HepG2 (cell line): ENCODE measurements at regions not wholly inside any gene's neighbourhood (a gene's known extent, or its start where the extent isn't known, plus 50 kb on each side); places are given as distances from the start of the nearest gene placed in this dataset.

Source experiments
- ARID4A ChIP-seq: sonication (generic); formaldehyde crosslinking; IDR thresholded peaks from 2 replicates; pipeline ENCODE4 v1.5.0; 2020; ENCODE audit warnings: mild to moderate bottlenecking, missing genetic modification reagents, borderline replicate concordance
- ATF7-NPFF ChIP-seq: sonication (generic); formaldehyde crosslinking; IDR thresholded peaks from 2 replicates; pipeline ENCODE4 v1.8.1; 2023; ENCODE audit warnings: mild to moderate bottlenecking, low read depth, missing genetic modification reagents, moderate library complexity
- BRCA1 ChIP-seq: sonication (generic); formaldehyde crosslinking; IDR thresholded peaks from 2 replicates; pipeline ENCODE4 v1.4.0; 2020; ENCODE audit warnings: missing genetic modification reagents
- CENPBD1 ChIP-seq: sonication (generic); formaldehyde crosslinking; IDR thresholded peaks from 2 replicates; pipeline ENCODE4 v1.8.0; 2022; ENCODE audit warnings: missing genetic modification reagents, low read depth, mild to moderate bottlenecking, borderline replicate concordance
- E2F2 ChIP-seq: sonication (generic); formaldehyde crosslinking; IDR thresholded peaks from 2 replicates; pipeline ENCODE4 v1.4.0; 2020; ENCODE audit warnings: missing genetic modification reagents, borderline replicate concordance
- ETV5 ChIP-seq: IDR thresholded peaks from 2 replicates; pipeline ENCODE4 v1.6.1; 2018; ENCODE audit warnings: missing biosample characterization, missing genetic modification reagents, inconsistent platforms, borderline replicate concordance
- ISX ChIP-seq: sonication (generic); formaldehyde crosslinking; conservative IDR thresholded peaks from 2 replicates; pipeline ENCODE4 v1.5.0; 2020; ENCODE audit warnings: missing genetic modification reagents
- KMT2B ChIP-seq: IDR thresholded peaks from 2 replicates; pipeline ENCODE4 v1.6.1; 2016; ENCODE audit warnings: missing genetic modification reagents, missing compliant biosample characterization
- MAFK ChIP-seq, 2 experiments: IDR thresholded peaks in 1 of 2; conservative IDR thresholded peaks in 1 of 2; 2 replicates each; pipeline ENCODE4 v1.6.1; 2011; ENCODE audit warnings: improper control_type of control experiment in 2 of 2, low read length in 2 of 2
- MNT ChIP-seq: fragments of 450-650 bp; IDR thresholded peaks from 2 replicates; pipeline ENCODE4 v1.6.1; 2016
- MTF2 ChIP-seq: sonication (generic); formaldehyde crosslinking; IDR thresholded peaks from 2 replicates; pipeline ENCODE4 v1.5.0; 2020; ENCODE audit warnings: missing genetic modification reagents, borderline replicate concordance
- NFE2L1 ChIP-seq: sonication (generic); formaldehyde crosslinking; IDR thresholded peaks from 2 replicates; pipeline ENCODE4 v1.4.0; 2020; ENCODE audit warnings: missing genetic modification reagents, mild to moderate bottlenecking, borderline replicate concordance
- POGZ ChIP-seq: sonication (generic); formaldehyde crosslinking; IDR thresholded peaks from 2 replicates; pipeline ENCODE4 v1.4.0; 2020; ENCODE audit warnings: mild to moderate bottlenecking, missing genetic modification reagents
- RBFOX2 ChIP-seq: fragments of 200-400 bp; formaldehyde crosslinking; IDR thresholded peaks from 2 replicates; pipeline ENCODE4 v1.6.1; 2017; ENCODE audit warnings: low read depth, mild to moderate bottlenecking, low read length
- SAFB2 ChIP-seq: sonication (generic); formaldehyde crosslinking; IDR thresholded peaks from 2 replicates; pipeline ENCODE4 v1.5.1; 2020; ENCODE audit warnings: missing genetic modification reagents, low read depth, mild to moderate bottlenecking, borderline replicate concordance
- SIX4 ChIP-seq: sonication (generic); formaldehyde crosslinking; IDR thresholded peaks from 2 replicates; pipeline ENCODE4 v1.4.0; 2020; ENCODE audit warnings: missing genetic modification reagents
- SMC3 ChIP-seq: IDR thresholded peaks from 2 replicates; pipeline ENCODE4 v1.6.1; 2011; ENCODE audit warnings: low read length, improper control_type of control experiment
- SNRNP70 ChIP-seq: fragments of 200-400 bp; formaldehyde crosslinking; IDR thresholded peaks from 2 replicates; pipeline ENCODE4 v1.6.1; 2017; ENCODE audit warnings: mild to moderate bottlenecking, low read depth, low read length, moderate library complexity
- TARDBP ChIP-seq: sonication (generic); formaldehyde crosslinking; IDR thresholded peaks from 2 replicates; pipeline ENCODE4 v1.8.0; 2022; ENCODE audit warnings: mild to moderate bottlenecking, missing genetic modification reagents
- THAP8 ChIP-seq: sonication (generic); formaldehyde crosslinking; IDR thresholded peaks from 2 replicates; pipeline ENCODE4 v1.5.1; 2020; ENCODE audit warnings: missing genetic modification reagents, mild to moderate bottlenecking, borderline replicate concordance
- ZC3H13 ChIP-seq: sonication (generic); formaldehyde crosslinking; IDR thresholded peaks from 2 replicates; pipeline ENCODE4 v1.8.1; 2023; ENCODE audit warnings: mild to moderate bottlenecking, missing genetic modification reagents, moderate library complexity
- ZFP36 ChIP-seq: fragments of 150-350 bp; IDR thresholded peaks from 2 replicates; pipeline ENCODE4 v1.6.1; 2018; ENCODE audit warnings: borderline replicate concordance, low read length, low read depth; ENCODE audit not compliant: partially characterized antibody
- ZNF674 ChIP-seq: sonication (generic); formaldehyde crosslinking; IDR thresholded peaks from 2 replicates; pipeline ENCODE4 v1.5.0; 2020; ENCODE audit warnings: low read depth, mild to moderate bottlenecking, missing genetic modification reagents
- ZNF720 ChIP-seq: sonication (generic); formaldehyde crosslinking; IDR thresholded peaks from 2 replicates; pipeline ENCODE4 v1.4.0; 2020; ENCODE audit warnings: missing genetic modification reagents

GRCh38 chr9:78406933-78407332 lies 110.0 kb downstream of the PSAT1 start (continued):
- TF ChIP-seq THAP8, result no peak
- no peak for TF ChIP-seq CENPBD1 (CRISPR knock-in tag)
- TF ChIP-seq MAFK (conservative IDR thresholded peaks at IDR 0.05 in 1 of 2, IDR thresholded peaks at IDR 0.05 in 1 of 2; ENCODE audit: low read length in 2 of 2), result no peak
- no peak for TF ChIP-seq BRCA1 (CRISPR knock-in tag)
- no peak; the same call in 1 of the 2 replicates for TF ChIP-seq SIX4
- TF ChIP-seq ZNF674, result no peak
- no peak for TF ChIP-seq SNRNP70
- TF ChIP-seq TARDBP (CRISPR knock-in tag), result no peak
- TF ChIP-seq ISX (CRISPR knock-in tag), result no peak
- TF ChIP-seq E2F2, result no peak
- TF ChIP-seq ZFP36, result no peak
- no peak for TF ChIP-seq ZNF720
- 0 out of 2 replicates have a peak, but pooled peaks have one; percentile 7 for TF ChIP-seq SMC3
- peak; percentile 18; the same call in 1 of the 2 replicates for TF ChIP-seq MNT
- peak; percentile 37; the same call in 1 of the 2 replicates for TF ChIP-seq ETV5 (CRISPR knock-in tag)
- TF ChIP-seq ZC3H13 (CRISPR knock-in tag), result no peak
- no peak for TF ChIP-seq SAFB2 (CRISPR knock-in tag)
- TF ChIP-seq ATF7-NPFF (CRISPR knock-in tag), result no peak
- peak; percentile 25; the same call in 1 of the 2 replicates for TF ChIP-seq KMT2B (CRISPR knock-in tag)
- TF ChIP-seq NFE2L1 (CRISPR knock-in tag), result no peak
- TF ChIP-seq ARID4A (CRISPR knock-in tag), result no peak; the same call in 1 of the 2 replicates
- TF ChIP-seq POGZ (CRISPR knock-in tag), result peak; percentile 43; the same call in 1 of the 2 replicates
- no peak for TF ChIP-seq RBFOX2
- 0 out of 2 replicates have a peak, but pooled peaks have one; percentile 6 for TF ChIP-seq MTF2 (CRISPR knock-in tag)
